GM12878 (cell line): ENCODE measurements at regions not wholly inside any gene's neighbourhood (a gene's known extent, or its start where the extent isn't known, plus 50 kb on each side); places are given as distances from the start of the nearest gene placed in this dataset.

Experiments used
- ATAC-seq: fragments of 200-7000 bp; cut with Tn5 transposase; 3 replicates; pipeline ENCODE4 v1.9.1; 2020; ENCODE audit warnings: mild to moderate bottlenecking, moderate library complexity
- BruUV-seq: library from RNA; stranded (reverse); fragments of 400-500 nt; replicated peaks from 2 replicates; lab custom pipeline; 2021; lab: Mats Ljungman, UMichigan
- CTCF ChIA-PET: fragments of 300-600 bp; sonication (Branson Sonifier 250); formaldehyde crosslinking; extraction: SDS; loops from one replicate; lab custom pipeline; 2021; ENCODE audit warnings: inconsistent platforms; lab: Yijun Ruan, JAX
- POLR2A ChIA-PET: fragments of 350-600 bp; formaldehyde crosslinking; extraction: SDS; loops from one replicate; lab custom pipeline; 2021; ENCODE audit warnings: inconsistent platforms; lab: Charles Lee
- RAD21 ChIA-PET: fragments of 300-600 bp; sonication (Branson Sonifier 250); formaldehyde crosslinking; loops from one replicate; lab custom pipeline; 2023; ENCODE audit warnings: antibody characterized with exemption; ENCODE audit not compliant: unreplicated experiment; lab: Charles Lee
- SMC1A ChIA-PET: fragments of 300-600 bp; sonication (Branson Sonifier 250); formaldehyde crosslinking; loops from one replicate; lab custom pipeline; 2023; ENCODE audit not compliant: unreplicated experiment, uncharacterized antibody; lab: Charles Lee
- DNase-seq: peaks from one replicate; pipeline ENCODE4 v3.0.0-alpha.2; 2011; ENCODE audit warnings: low read depth, low spot score
- FAIRE-seq: peaks from 3 replicates; lab custom pipeline; 2011; peaks lifted over from hg19 to GRCh38; lab: Jason Lieb, UNC
- H2AFZ ChIP-seq: 2 replicates; pipeline ENCODE4 v1.6.0; 2011; ENCODE audit warnings: low read depth, low read length, control low read depth; ENCODE audit not compliant: control insufficient read depth
- H3K27ac ChIP-seq: 2 replicates; pipeline ENCODE4 v1.5.1; 2011; ENCODE audit warnings: control low read depth; ENCODE audit not compliant: control insufficient read depth, insufficient read depth
- H3K27me3 ChIP-seq, 2 experiments: replicated peaks in 1 of 2; 2 replicates each; pipeline versions ENCODE4 v1.6.0 to v1.6.1; 2011; ENCODE audit warnings: low read length in 1 of 2; ENCODE audit not compliant: control insufficient read depth in 2 of 2, insufficient read depth in 2 of 2
- H3K36me3 ChIP-seq, 2 experiments: 2 replicates each; pipeline ENCODE4 v1.5.1; 2011; ENCODE audit warnings: low read length in 1 of 2; ENCODE audit not compliant: control insufficient read depth in 2 of 2, insufficient read depth in 2 of 2
- H3K4me1 ChIP-seq: 2 replicates; pipeline ENCODE4 v1.6.1; 2011; ENCODE audit warnings: mild to moderate bottlenecking, low read length, moderate library complexity, mixed read lengths; ENCODE audit not compliant: control insufficient read depth, insufficient read depth
- H3K4me2 ChIP-seq: 2 replicates; pipeline ENCODE4 v1.6.0; 2011; ENCODE audit warnings: control low read depth; ENCODE audit not compliant: control insufficient read depth, insufficient read depth
- H3K4me3 ChIP-seq: fragments of 200-600 bp; sonication (generic); 2 replicates; pipeline ENCODE4 v1.5.1; 2016
- H3K79me2 ChIP-seq: 2 replicates; pipeline ENCODE4 v1.6.0; 2011; ENCODE audit warnings: low read length; ENCODE audit not compliant: control insufficient read depth, insufficient read depth
- H3K9ac ChIP-seq: 2 replicates; pipeline ENCODE4 v1.8.0; 2011; ENCODE audit warnings: low read length, control low read depth, mixed read lengths; ENCODE audit not compliant: control insufficient read depth, insufficient read depth
- H3K9me3 ChIP-seq: replicated peaks from 3 replicates; pipeline ENCODE4 v1.5.1; 2011; ENCODE audit warnings: mild to moderate bottlenecking, low read length; ENCODE audit not compliant: control insufficient read depth, insufficient read depth
- H4K20me1 ChIP-seq: 2 replicates; pipeline ENCODE4 v1.6.0; 2011; ENCODE audit not compliant: control insufficient read depth, insufficient read depth
- CBX3 ChIP-seq: fragments of 200-600 bp; sonication (generic); IDR thresholded peaks from 2 replicates; pipeline ENCODE4 v1.6.1; 2016; ENCODE audit warnings: low read depth, borderline replicate concordance
- FOS ChIP-seq: IDR thresholded peaks from 3 replicates; pipeline ENCODE4 v1.6.1; 2011; ENCODE audit warnings: borderline replicate concordance; ENCODE audit not compliant: insufficient read length; ENCODE audit errors: extremely low read depth
- SPI1 ChIP-seq: IDR thresholded peaks from 2 replicates; pipeline ENCODE4 v1.6.1; 2011; ENCODE audit warnings: low read depth, mild to moderate bottlenecking, low read length, moderate library complexity, borderline replicate concordance; ENCODE audit not compliant: insufficient read depth
- ZNF274 ChIP-seq: IDR thresholded peaks from one replicate; pipeline ENCODE4 v1.8.0; 2011; ENCODE audit not compliant: insufficient read length, insufficient read depth
- ZNF592 ChIP-seq: fragments of 450-650 bp; IDR thresholded peaks from 2 replicates; pipeline ENCODE4 v1.6.1; 2017; ENCODE audit warnings: mild to moderate bottlenecking, moderate library complexity
- WGBS: methylation state at CpG from one replicate; pipeline ENCODE4 v1.1.6; 2016; ENCODE audit warnings: low lambda C conversion rate; ENCODE audit not compliant: insufficient replicate concordance, insufficient coverage; ENCODE audit errors: missing lambda C conversion rate; 5-methylcytosine and 5-hydroxymethylcytosine counted together
- in situ Hi-C: fragments of 300-500 bp; cut with MboI; formaldehyde crosslinking; loops from 9 replicates; pipeline ENCODE4 v1.14.3; 2018; ENCODE audit warnings: mixed read lengths
- intact Hi-C: fragments of 100-400 bp; cut with micrococcal nuclease; formaldehyde crosslinking; loops from one replicate; pipeline ENCODE4 v1.14.2; 2022; ENCODE audit not compliant: unreplicated experiment

- no peak for TF ChIP-seq FOS
- no peak for TF ChIP-seq CBX3
- TF ChIP-seq ZNF274, result no peak
- peak; percentile 71; the same call in 1 of the 2 replicates for TF ChIP-seq SPI1
- TF ChIP-seq ZNF592, result no peak
- H4K20me1 ChIP-seq, result no peaks in the 10 kb centered on the region
- DNase-seq, result no peak
- WGBS, result 27% methylated on average over 4 of the region's 4 CpGs
- no peaks in the 10 kb centered on the region; the same call in 2 of the 3 replicates for H3K9me3 ChIP-seq
- ChIA-PET CTCF (no interaction called here), RAD21 (no interaction called here), POLR2A (no interaction called here), SMC1A (no interaction called here)
- no TSS peak for BruUV-seq
- H3K4me3 ChIP-seq, result no peak overlapping the region
- in situ Hi-C loops, result no loop called here
- H3K9ac ChIP-seq, result no peak overlapping the region
- ATAC-seq, result no peak
- H3K4me1 ChIP-seq, result no peaks in the 10 kb centered on the region
- no peak overlapping the region for H3K4me2 ChIP-seq
- H2AFZ ChIP-seq, result no peak overlapping the region
- H3K27me3 ChIP-seq, result no peaks in the 10 kb centered on the region
- H3K79me2 ChIP-seq, result no peaks in the 10 kb centered on the region
- H3K36me3 ChIP-seq, result no peaks in the 10 kb centered on the region
- intact Hi-C loops, result no loop called here
- H3K27ac ChIP-seq, result no peak overlapping the region
- no peak for FAIRE-seq
Observed at GRCh38 chr9:79034583-79034982, 537.2 kb upstream of the TLE4 start.
